H1 (cell line): ENCODE measurements at regions not wholly inside any gene's neighbourhood (a gene's known extent, or its start where the extent isn't known, plus 50 kb on each side); places are given as distances from the start of the nearest gene placed in this dataset.

Experiments
- CTCF ChIA-PET: fragments of 300-600 bp; sonication (Branson Sonifier 250); formaldehyde crosslinking; loops from one replicate; lab custom pipeline; 2021; ENCODE audit not compliant: partially characterized antibody; lab: Charles Lee
- POLR2A ChIA-PET: fragments of 300-600 bp; sonication (Branson Sonifier 250); formaldehyde crosslinking; loops from one replicate; lab custom pipeline; 2021; ENCODE audit warnings: inconsistent platforms; ENCODE audit not compliant: partially characterized antibody; lab: Charles Lee
- DNase-seq, 2 experiments: peaks; one replicate each; pipeline versions ENCODE4 v3.0.0 to v3.0.0-alpha.2; 2010 to 2022; ENCODE audit warnings: low spot score in 2 of 2, low read depth in 1 of 2, mixed read lengths in 1 of 2
- FAIRE-seq: peaks from 2 replicates; lab custom pipeline; 2011; peaks lifted over from hg19 to GRCh38; lab: Jason Lieb, UNC
- H2AFZ ChIP-seq: 2 replicates; pipeline ENCODE4 v1.8.1; 2012; ENCODE audit warnings: low read length, inconsistent platforms
- H2AK5ac ChIP-seq: 2 replicates; pipeline ENCODE4 v1.6.1; 2013; ENCODE audit warnings: low read depth, low read length
- H2BK120ac ChIP-seq: replicated peaks from 2 replicates; pipeline ENCODE3; 2013; ENCODE audit warnings: low read depth, low read length, inconsistent platforms
- H2BK12ac ChIP-seq: 2 replicates; pipeline ENCODE4 v1.6.1; 2013; ENCODE audit warnings: low read depth, low read length
- H2BK15ac ChIP-seq: 2 replicates; pipeline ENCODE4 v1.6.1; 2013; ENCODE audit warnings: low read length
- H2BK20ac ChIP-seq: 2 replicates; pipeline ENCODE4 v1.6.1; 2013; ENCODE audit warnings: low read length
- H2BK5ac ChIP-seq: 2 replicates; pipeline ENCODE4 v1.6.1; 2013; ENCODE audit warnings: low read depth, low read length
- H3K14ac ChIP-seq: 2 replicates; pipeline ENCODE4 v1.6.1; 2013; ENCODE audit warnings: inconsistent platforms; ENCODE audit not compliant: insufficient read length
- H3K18ac ChIP-seq: 2 replicates; pipeline ENCODE4 v1.6.1; 2013; ENCODE audit warnings: low read length; ENCODE audit errors: extremely low read depth
- H3K23ac ChIP-seq: 2 replicates; pipeline ENCODE4 v1.6.1; 2013; ENCODE audit warnings: inconsistent platforms; ENCODE audit not compliant: insufficient read length
- H3K23me2 ChIP-seq: 2 replicates; pipeline ENCODE4 v1.6.1; 2013; ENCODE audit warnings: low read depth, low read length
- H3K27ac ChIP-seq: 2 replicates; pipeline ENCODE4 v1.6.1; 2011; ENCODE audit warnings: low read depth, low read length, inconsistent platforms
- H3K27me3 ChIP-seq, 4 experiments: replicated peaks in 1 of 4; 1 replicate in 1 of 4; 2 replicates in 3 of 4; pipeline versions ENCODE4 v1.6.1 to v1.8.1; 2011 to 2013; ENCODE audit warnings: low read length in 3 of 4, mild to moderate bottlenecking in 3 of 4, inconsistent platforms in 2 of 4, mixed read lengths in 2 of 4, moderate library complexity in 1 of 4; ENCODE audit not compliant: control insufficient read depth in 3 of 4, insufficient read depth in 3 of 4; ENCODE audit errors: extremely low read depth in 1 of 4
- H3K36me3 ChIP-seq, 4 experiments: 2 replicates each; pipeline versions ENCODE4 v1.6.1 to v1.8.1; 2011 to 2013; ENCODE audit warnings: mild to moderate bottlenecking in 4 of 4, low read length in 3 of 4, moderate library complexity in 2 of 4, control low read depth in 1 of 4, inconsistent platforms in 1 of 4; ENCODE audit not compliant: insufficient read depth in 4 of 4, control insufficient read depth in 2 of 4
- H3K4ac ChIP-seq: replicated peaks from 2 replicates; pipeline ENCODE3; 2013; ENCODE audit warnings: low read length, low read depth, mixed read lengths, inconsistent platforms; ENCODE audit not compliant: insufficient read length
- H3K4me1 ChIP-seq, 4 experiments: replicated peaks in 1 of 4; 1 replicate in 1 of 4; 2 replicates in 3 of 4; pipeline versions ENCODE4 v1.6.1 to v1.8.1; 2011 to 2013; ENCODE audit warnings: low read length in 3 of 4, inconsistent platforms in 2 of 4, mixed read lengths in 1 of 4; ENCODE audit not compliant: insufficient read depth in 4 of 4, control insufficient read depth in 3 of 4
- H3K4me2 ChIP-seq, 2 experiments: 2 replicates each; pipeline versions ENCODE4 v1.6.1 to v1.8.1; 2011 to 2013; ENCODE audit warnings: low read depth in 2 of 2, low read length in 2 of 2, control low read depth in 1 of 2, inconsistent platforms in 1 of 2, mild to moderate bottlenecking in 1 of 2; ENCODE audit not compliant: insufficient read depth in 1 of 2
- H3K4me3 ChIP-seq, 4 experiments: fragments of 200-600, 300-600 bp in 1 of 4; sonication (generic), shearing (Covaris generic), sonication (Bioruptor Twin) in 1 of 4; 2 replicates each; pipeline versions ENCODE4 v1.5.1 to v1.8.1; 2011 to 2016; ENCODE audit warnings: low read length in 4 of 4, low read depth in 3 of 4, control low read depth in 2 of 4, inconsistent platforms in 2 of 4, mild to moderate bottlenecking in 2 of 4, mixed read lengths in 1 of 4, moderate library complexity in 1 of 4; ENCODE audit not compliant: insufficient read depth in 2 of 4; ENCODE audit errors: extremely low read depth in 1 of 4
- H3K56ac ChIP-seq: replicated peaks from 2 replicates; pipeline ENCODE3; 2013; ENCODE audit warnings: low read depth, mild to moderate bottlenecking, mixed read lengths, low read length, inconsistent platforms; ENCODE audit not compliant: insufficient read length
- H3K79me1 ChIP-seq: 2 replicates; pipeline ENCODE4 v1.6.1; 2013; ENCODE audit warnings: low read depth, low read length, control low read depth
- H3K79me2 ChIP-seq, 2 experiments: 2 replicates each; pipeline versions ENCODE4 v1.6.1 to v1.8.1; 2012 to 2013; ENCODE audit warnings: low read length in 2 of 2, mild to moderate bottlenecking in 2 of 2, inconsistent platforms in 1 of 2; ENCODE audit not compliant: insufficient read depth in 2 of 2, control insufficient read depth in 1 of 2
- H3K9ac ChIP-seq, 4 experiments: replicated peaks in 1 of 4; 1 replicate in 1 of 4; 2 replicates in 3 of 4; pipeline versions ENCODE4 v1.6.1 to v1.8.1; 2011 to 2013; ENCODE audit warnings: low read depth in 3 of 4, low read length in 3 of 4, control low read depth in 2 of 4, mild to moderate bottlenecking in 2 of 4, moderate library complexity in 2 of 4, inconsistent platforms in 1 of 4; ENCODE audit errors: extremely low read depth in 1 of 4
- H3K9me3 ChIP-seq, 2 experiments: 2 replicates each; pipeline versions ENCODE4 v1.6.1 to v1.8.1; 2012 to 2013; ENCODE audit warnings: mild to moderate bottlenecking in 2 of 2, moderate library complexity in 2 of 2, control low read depth in 1 of 2, inconsistent platforms in 1 of 2, low read depth in 1 of 2, low read length in 1 of 2, mixed read lengths in 1 of 2; ENCODE audit not compliant: insufficient read depth in 2 of 2
- H4K20me1 ChIP-seq, 2 experiments: replicated peaks in 1 of 2; 2 replicates each; pipeline versions ENCODE3 to v1.8.1; 2011 to 2013; ENCODE audit warnings: inconsistent platforms in 2 of 2, low read length in 2 of 2, mild to moderate bottlenecking in 1 of 2; ENCODE audit not compliant: insufficient read depth in 2 of 2, control insufficient read depth in 1 of 2
- H4K5ac ChIP-seq: 2 replicates; pipeline ENCODE4 v1.6.1; 2013; ENCODE audit warnings: low read length, low read depth, mixed read lengths, inconsistent platforms; ENCODE audit not compliant: insufficient read length
- H4K8ac ChIP-seq: 2 replicates; pipeline ENCODE4 v1.8.0; 2013; ENCODE audit warnings: mild to moderate bottlenecking, moderate library complexity, low read length, inconsistent platforms; ENCODE audit not compliant: insufficient read depth; ENCODE audit errors: extremely low read depth
- H4K91ac ChIP-seq: replicated peaks from 2 replicates; pipeline ENCODE3; 2013; ENCODE audit warnings: low read length, mixed read lengths, inconsistent platforms; ENCODE audit not compliant: insufficient read length
- BACH1 ChIP-seq: IDR thresholded peaks from 2 replicates; pipeline ENCODE4 v1.6.1; 2012; ENCODE audit warnings: low read length, improper control_type of control experiment
- CEBPB ChIP-seq: IDR thresholded peaks from 2 replicates; pipeline ENCODE4 v1.6.1; 2012; ENCODE audit warnings: low read depth, low read length
- CHD1 ChIP-seq: IDR thresholded peaks from 2 replicates; pipeline ENCODE4 v1.6.1; 2012; ENCODE audit warnings: low read depth, low read length, improper control_type of control experiment
- CREB1 ChIP-seq: IDR thresholded peaks from 2 replicates; pipeline ENCODE4 v1.6.1; 2012; ENCODE audit warnings: inconsistent platforms
- GABPA ChIP-seq: IDR thresholded peaks from 2 replicates; pipeline ENCODE4 v1.6.1; 2011; ENCODE audit warnings: mild to moderate bottlenecking, low read length, moderate library complexity, borderline replicate concordance; ENCODE audit not compliant: insufficient read depth
- MAFK ChIP-seq: IDR thresholded peaks from 2 replicates; pipeline ENCODE4 v1.6.1; 2012; ENCODE audit warnings: low read depth, mild to moderate bottlenecking, improper control_type of control experiment, low read length
- PHF8 ChIP-seq: fragments of 200-600 bp; sonication (generic); conservative IDR thresholded peaks from 2 replicates; pipeline ENCODE4 v1.7.1; 2012; ENCODE audit warnings: low read depth, mild to moderate bottlenecking, inconsistent platforms, low read length, moderate library complexity
- RBBP5 ChIP-seq: IDR thresholded peaks from 2 replicates; pipeline ENCODE4 v1.7.1; 2012; ENCODE audit warnings: low read depth, mild to moderate bottlenecking, inconsistent platforms, low read length, moderate library complexity, borderline replicate concordance
- RNF2 ChIP-seq: fragments of 200-900, 300-1000 bp; sonication (generic); IDR thresholded peaks from 2 replicates; pipeline ENCODE4 v1.7.1; 2016; ENCODE audit warnings: borderline replicate concordance, low read depth, mild to moderate bottlenecking, antibody characterized with exemption, low read length; ENCODE audit not compliant: poor library complexity, severe bottlenecking; ENCODE audit errors: missing control alignments
- SP2 ChIP-seq: IDR thresholded peaks from 2 replicates; pipeline ENCODE4 v1.6.1; 2012; ENCODE audit warnings: mild to moderate bottlenecking, low read length, inconsistent platforms
- WGBS, 2 experiments: shearing (Covaris generic) in 1 of 2; methylation state at CpG; one replicate each; pipeline versions ENCODE4 v1.1.6 to v1.1.7; 2013 to 2015; ENCODE audit warnings: low lambda C conversion rate in 2 of 2, mixed read lengths in 2 of 2, inconsistent platforms in 1 of 2, low coverage in 1 of 2, missing lambda C conversion rate in 1 of 2; ENCODE audit not compliant: insufficient replicate concordance in 2 of 2, insufficient coverage in 1 of 2, insufficient read length in 1 of 2; ENCODE audit errors: extremely low coverage in 1 of 2, missing lambda C conversion rate in 1 of 2; 5-methylcytosine and 5-hydroxymethylcytosine counted together
- TF ChIP-seq, protein P1 (sequence below): IDR thresholded peaks from 2 replicates; pipeline ENCODE4 v1.6.1; 2011; ENCODE audit warnings: low read length, improper control_type of control experiment

DNA sequence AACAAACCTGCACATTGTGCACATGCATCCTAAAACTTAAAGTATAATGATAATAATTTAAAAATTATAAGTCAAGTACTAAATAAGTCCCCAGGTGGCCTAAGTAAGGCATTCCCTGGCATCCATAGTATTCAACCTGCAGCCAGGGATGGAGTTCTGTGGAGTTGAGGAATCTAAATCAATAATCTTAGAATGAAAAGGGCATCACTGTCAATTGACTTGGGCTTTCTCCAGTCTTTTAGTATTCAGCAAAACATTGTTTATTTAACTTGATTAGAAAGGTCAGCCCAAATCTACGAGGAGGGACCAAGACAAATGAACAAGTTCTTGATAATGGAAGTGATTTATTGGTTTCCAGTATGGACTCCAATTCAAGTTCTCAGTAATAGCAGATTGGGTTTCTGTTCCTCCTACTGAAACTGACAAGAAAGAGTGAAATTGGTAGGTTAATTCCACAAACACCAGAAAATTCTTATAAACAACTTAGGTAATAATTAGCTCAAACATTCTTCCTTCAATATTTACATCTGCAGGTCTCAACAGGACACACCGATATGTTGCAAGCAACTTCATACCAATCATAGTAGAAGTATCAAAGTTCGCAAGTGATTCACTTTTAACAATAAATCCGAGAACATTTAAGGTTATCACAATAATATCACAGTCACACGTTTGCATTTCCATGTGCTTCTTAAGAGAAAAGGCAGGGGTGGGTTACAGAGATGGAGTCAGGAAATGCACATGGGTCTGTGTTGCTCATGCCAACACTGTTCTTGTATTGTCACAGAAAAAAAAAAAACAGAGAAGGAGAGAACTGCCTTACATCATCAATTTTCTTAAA lies 51.7 kb upstream of the EHBP1 start:
- no peaks in the 10 kb centered on the region for H3K36me3 ChIP-seq
- TF ChIP-seq BACH1 (no peak), CREB1 (no peak), CHD1 (no peak), PHF8 (no peak), RNF2 (no peak), RBBP5 (no peak), MAFK (no peak), SP2 (no peak), CEBPB (no peak), GABPA (no peak)
- TF ChIP-seq, protein P1, sequence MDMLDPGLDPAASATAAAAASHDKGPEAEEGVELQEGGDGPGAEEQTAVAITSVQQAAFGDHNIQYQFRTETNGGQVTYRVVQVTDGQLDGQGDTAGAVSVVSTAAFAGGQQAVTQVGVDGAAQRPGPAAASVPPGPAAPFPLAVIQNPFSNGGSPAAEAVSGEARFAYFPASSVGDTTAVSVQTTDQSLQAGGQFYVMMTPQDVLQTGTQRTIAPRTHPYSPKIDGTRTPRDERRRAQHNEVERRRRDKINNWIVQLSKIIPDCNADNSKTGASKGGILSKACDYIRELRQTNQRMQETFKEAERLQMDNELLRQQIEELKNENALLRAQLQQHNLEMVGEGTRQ, result no peak

More for the DNA sequence above, 51.7 kb upstream of the EHBP1 start:
- Histone ChIP-seq H4K8ac (no peak overlapping the region), H3K4me2 (no peak overlapping the region), H4K5ac (no peak overlapping the region), H3K79me2 (no peaks in the 10 kb centered on the region), H3K9me3 (peaks cover 3 to 6% of the 10 kb centered on the region in 2 experiments; a peak in 1 of 4 replicates), H3K23ac (no peak overlapping the region), H3K14ac (no peak overlapping the region), H3K4ac (no peak overlapping the region), H2BK120ac (no peak overlapping the region), H3K27ac (no peak overlapping the region), H4K20me1 (no peaks in the 10 kb centered on the region), H2BK15ac (no peak overlapping the region), H3K18ac (no peak overlapping the region), H3K23me2 (no peaks in the 10 kb centered on the region; the same call in 1 of the 2 replicates), H3K4me3 (no peak overlapping the region), H2BK5ac (no peak overlapping the region), H3K79me1 (no peaks in the 10 kb centered on the region), H2BK20ac (no peak overlapping the region), H2BK12ac (no peak overlapping the region), H4K91ac (no peak overlapping the region), H2AFZ (no peak overlapping the region), H3K56ac (no peak overlapping the region), H3K9ac (no peak overlapping the region), H2AK5ac (no peak overlapping the region), H3K27me3 (no peaks in the 10 kb centered on the region), H3K4me1 (no peaks in the 10 kb centered on the region)
- POLR2A ChIA-PET, result no interaction called here
- DNase-seq (no peak), FAIRE-seq (no peak)
- CTCF ChIA-PET, result no interaction called here
- 89% methylated on average over 5 of the region's 5 CpGs; no CpG with 5 or more reads in 1 of the 2 experiments for WGBS, 2 experiments
